ENCODE measurements at regions not wholly inside any gene's neighbourhood (a gene's known extent, or its start where the extent isn't known, plus 50 kb on each side); places are given as distances from the start of the nearest gene placed in this dataset.

DNA sequence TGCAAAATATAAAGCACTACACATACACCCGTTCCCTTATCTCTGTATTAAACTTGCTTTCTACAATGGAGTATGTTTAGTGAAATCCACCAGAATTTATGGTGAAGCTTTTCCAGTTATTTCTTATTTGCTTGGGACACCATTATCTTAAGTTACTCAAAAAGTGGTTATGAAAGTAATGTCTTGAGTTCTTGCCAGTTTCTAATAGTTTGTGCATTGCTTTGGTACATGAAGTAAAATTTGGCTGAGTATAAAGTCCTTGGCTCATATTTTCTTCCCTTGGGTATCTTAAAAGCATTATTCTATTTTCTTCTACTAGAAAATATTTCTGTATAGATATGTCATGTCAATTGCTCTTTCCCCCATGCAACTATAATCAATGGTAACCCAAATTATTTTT, 85.2 kb downstream of the POLR1F start:
- DNase-seq (no peak), ATAC-seq (no peak)
- Mint-ChIP-seq H3K4me3 (no peak overlapping the region), H3K27me3 (ENCODE audit: low read depth in 2 of 2) (no peaks in the 10 kb centered on the region), H3K4me1 (no peaks in the 10 kb centered on the region), H3K27ac (no peak overlapping the region), H3K36me3 (peaks cover 8% of the 10 kb centered on the region), H3K9me3 (peaks cover 10 to 13% of the 10 kb centered on the region in 2 donors)
- Histone ChIP-seq H3K36me3 (ENCODE audit: control insufficient read depth, insufficient read depth, low read length) (no peaks in the 10 kb centered on the region), H3K27me3 (ENCODE audit: control insufficient read depth, insufficient read depth, low read length) (no peaks in the 10 kb centered on the region), H3K4me3 (ENCODE audit: low read length) (no peak overlapping the region), H3K27ac (ENCODE audit: low read length) (no peak overlapping the region), H3K4me1 (ENCODE audit: control insufficient read depth, insufficient read depth, low read length) (no peaks in the 10 kb centered on the region), H3K9me3 (ENCODE audit: control insufficient read depth, insufficient read depth, low read length) (peaks cover 4% of the 10 kb centered on the region)
- no CpG with 5 or more reads among the region's 1 CpG for WGBS (ENCODE audit: insufficient coverage)
- intact Hi-C loops (cut with micrococcal nuclease): no loop called here
- TF ChIP-seq, protein P1, sequence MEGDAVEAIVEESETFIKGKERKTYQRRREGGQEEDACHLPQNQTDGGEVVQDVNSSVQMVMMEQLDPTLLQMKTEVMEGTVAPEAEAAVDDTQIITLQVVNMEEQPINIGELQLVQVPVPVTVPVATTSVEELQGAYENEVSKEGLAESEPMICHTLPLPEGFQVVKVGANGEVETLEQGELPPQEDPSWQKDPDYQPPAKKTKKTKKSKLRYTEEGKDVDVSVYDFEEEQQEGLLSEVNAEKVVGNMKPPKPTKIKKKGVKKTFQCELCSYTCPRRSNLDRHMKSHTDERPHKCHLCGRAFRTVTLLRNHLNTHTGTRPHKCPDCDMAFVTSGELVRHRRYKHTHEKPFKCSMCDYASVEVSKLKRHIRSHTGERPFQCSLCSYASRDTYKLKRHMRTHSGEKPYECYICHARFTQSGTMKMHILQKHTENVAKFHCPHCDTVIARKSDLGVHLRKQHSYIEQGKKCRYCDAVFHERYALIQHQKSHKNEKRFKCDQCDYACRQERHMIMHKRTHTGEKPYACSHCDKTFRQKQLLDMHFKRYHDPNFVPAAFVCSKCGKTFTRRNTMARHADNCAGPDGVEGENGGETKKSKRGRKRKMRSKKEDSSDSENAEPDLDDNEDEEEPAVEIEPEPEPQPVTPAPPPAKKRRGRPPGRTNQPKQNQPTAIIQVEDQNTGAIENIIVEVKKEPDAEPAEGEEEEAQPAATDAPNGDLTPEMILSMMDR (IDR thresholded peaks at IDR 0.05): no peak

DNA sequence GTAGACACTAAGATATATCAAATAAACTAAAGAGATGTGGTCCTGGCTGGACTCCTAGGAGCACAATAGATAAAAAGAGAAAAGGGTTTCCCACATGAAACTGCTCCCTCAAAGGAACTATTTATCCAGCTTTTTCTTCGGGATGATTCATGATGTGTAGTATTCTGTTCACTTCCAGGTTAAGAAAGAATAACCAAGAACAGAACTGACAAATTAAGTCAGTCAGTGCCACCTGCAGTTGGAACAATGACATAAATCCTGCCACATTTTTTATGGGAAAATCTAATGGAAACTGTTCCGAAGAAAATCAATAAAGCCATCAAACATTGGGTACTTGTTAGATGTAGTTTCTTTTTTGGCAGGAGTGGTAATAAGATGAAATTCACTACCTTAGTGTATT, 87.1 kb downstream of the POLR1F start:
- TF ChIP-seq, protein P1 (IDR thresholded peaks at IDR 0.05): no peak
- Histone ChIP-seq H3K4me3 (ENCODE audit: low read length) (no peak overlapping the region), H3K27ac (ENCODE audit: low read length) (no peak overlapping the region), H3K36me3 (ENCODE audit: control insufficient read depth, insufficient read depth, low read length) (no peaks in the 10 kb centered on the region), H3K9me3 (ENCODE audit: control insufficient read depth, insufficient read depth, low read length) (no peaks in the 10 kb centered on the region), H3K27me3 (ENCODE audit: control insufficient read depth, insufficient read depth, low read length) (no peaks in the 10 kb centered on the region), H3K4me1 (ENCODE audit: control insufficient read depth, insufficient read depth, low read length) (no peaks in the 10 kb centered on the region)
- H3K27me3 Mint-ChIP-seq (ENCODE audit: low read depth in 2 of 2): no peaks in the 10 kb centered on the region
- 100% methylated on average over 1 of the region's 2 CpGs for WGBS (ENCODE audit: insufficient coverage)
- H3K27ac Mint-ChIP-seq: no peak overlapping the region
- no peaks in the 10 kb centered on the region for H3K4me1 Mint-ChIP-seq
- ATAC-seq: no peak
- H3K36me3 Mint-ChIP-seq: peaks cover 8% of the 10 kb centered on the region
- H3K9me3 Mint-ChIP-seq: peaks cover 12 to 16% of the 10 kb centered on the region in 2 donors
- intact Hi-C loops (cut with micrococcal nuclease): no loop called here
- H3K4me3 Mint-ChIP-seq: no peak overlapping the region
- no peak for DNase-seq

DNA sequence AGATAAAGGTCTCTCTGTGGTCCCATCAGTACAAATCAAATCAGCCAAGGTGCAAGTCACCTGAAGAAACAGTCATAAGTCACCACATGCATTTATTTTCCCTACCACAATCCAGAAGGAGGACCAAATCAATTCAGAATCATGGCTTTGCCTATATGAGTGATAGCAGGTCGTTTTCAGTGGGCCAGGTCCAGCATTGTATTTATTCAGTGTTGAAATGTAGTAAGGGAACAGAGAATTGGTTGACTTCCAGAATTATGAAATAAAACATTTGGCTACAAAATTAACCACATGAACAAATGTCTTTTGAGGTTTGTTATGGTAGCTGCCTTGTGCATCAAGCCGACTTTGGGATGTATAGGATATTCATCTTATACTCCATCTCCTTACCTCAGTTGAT, 88.4 kb downstream of the POLR1F start:
- H3K9me3 Mint-ChIP-seq: peaks cover 10 to 13% of the 10 kb centered on the region in 2 donors
- H3K36me3 ChIP-seq (ENCODE audit: control insufficient read depth, insufficient read depth, low read length): no peaks in the 10 kb centered on the region

DNA sequence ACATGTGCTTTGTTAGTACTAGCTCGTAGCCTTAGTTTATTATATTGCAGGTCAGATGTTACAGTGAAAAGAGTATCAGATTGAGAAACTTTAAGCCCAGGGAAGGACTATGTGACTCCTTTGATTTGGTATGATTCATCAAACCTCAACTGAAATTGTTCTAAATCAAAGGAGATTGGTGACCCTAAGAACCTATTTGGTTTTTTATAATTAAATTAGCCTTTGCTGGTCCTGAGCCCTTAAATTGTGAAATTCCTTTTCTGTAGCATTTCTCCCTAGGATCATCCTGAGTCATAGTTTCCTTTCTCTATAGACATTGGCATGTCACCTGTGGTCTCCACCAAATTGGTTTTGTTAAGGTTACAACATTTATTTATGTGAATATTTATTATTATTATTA, 89.7 kb downstream of the POLR1F start:
- TF ChIP-seq, protein P1 (IDR thresholded peaks at IDR 0.05): no peak
- Mint-ChIP-seq H3K36me3 (peaks cover 8% of the 10 kb centered on the region), H3K27me3 (ENCODE audit: low read depth in 2 of 2) (no peaks in the 10 kb centered on the region), H3K4me1 (no peaks in the 10 kb centered on the region), H3K9me3 (peaks cover 9 to 13% of the 10 kb centered on the region in 2 donors), H3K4me3 (no peak overlapping the region), H3K27ac (no peak overlapping the region)
- Histone ChIP-seq H3K27me3 (ENCODE audit: control insufficient read depth, insufficient read depth, low read length) (no peaks in the 10 kb centered on the region), H3K9me3 (ENCODE audit: control insufficient read depth, insufficient read depth, low read length) (no peaks in the 10 kb centered on the region), H3K36me3 (ENCODE audit: control insufficient read depth, insufficient read depth, low read length) (no peaks in the 10 kb centered on the region), H3K4me1 (ENCODE audit: control insufficient read depth, insufficient read depth, low read length) (no peaks in the 10 kb centered on the region), H3K4me3 (ENCODE audit: low read length) (no peak overlapping the region), H3K27ac (ENCODE audit: low read length) (no peak overlapping the region)
- intact Hi-C loops (cut with micrococcal nuclease): no loop called here
- DNase-seq (no peak), ATAC-seq (no peak)
- 78% methylated on average over 1 of the region's 1 CpG for WGBS (ENCODE audit: insufficient coverage)

More for the DNA sequence above, 88.4 kb downstream of the POLR1F start:
- no peaks in the 10 kb centered on the region for H3K4me1 ChIP-seq (ENCODE audit: control insufficient read depth, insufficient read depth, low read length)
- Mint-ChIP-seq H3K4me3 (no peak overlapping the region), H3K27me3 (ENCODE audit: low read depth in 2 of 2) (no peaks in the 10 kb centered on the region), H3K36me3 (peaks cover 8% of the 10 kb centered on the region), H3K4me1 (no peaks in the 10 kb centered on the region), H3K27ac (no peak overlapping the region)
- TF ChIP-seq, protein P1 (IDR thresholded peaks at IDR 0.05): no peak
- WGBS (ENCODE audit: insufficient coverage): no CpG with 5 or more reads among the region's 2 CpGs
- no peak for DNase-seq
- intact Hi-C loops (cut with micrococcal nuclease): no loop called here
- ATAC-seq: no peak
- H3K4me3 ChIP-seq (ENCODE audit: low read length): no peak overlapping the region
- H3K27ac ChIP-seq (ENCODE audit: low read length): no peak overlapping the region
- no peaks in the 10 kb centered on the region for H3K9me3 ChIP-seq (ENCODE audit: control insufficient read depth, insufficient read depth, low read length)
- no peaks in the 10 kb centered on the region for H3K27me3 ChIP-seq (ENCODE audit: control insufficient read depth, insufficient read depth, low read length)

Data from natural killer cell (primary cell).